Astrocyte (in vitro differentiated cells and primary cell): ENCODE measurements at regions not wholly inside any gene's neighbourhood (a gene's known extent, or its start where the extent isn't known, plus 50 kb on each side); places are given as distances from the start of the nearest gene placed in this dataset.

ENCODE experiments used
- DNase-seq: peaks from one replicate; pipeline ENCODE4 v3.0.0-alpha.2; 2010; ENCODE audit warnings: low read depth
- FAIRE-seq: peaks from 2 replicates; lab custom pipeline; 2011; peaks lifted over from hg19 to GRCh38; lab: Jason Lieb, UNC
- H2AFZ ChIP-seq: 2 replicates; pipeline ENCODE4 v1.6.0; 2012; ENCODE audit warnings: low read depth, low read length, inconsistent platforms
- H3K27ac ChIP-seq: 2 replicates; pipeline ENCODE4 v1.5.1; 2011; ENCODE audit warnings: low read depth, low read length, inconsistent platforms
- H3K27me3 ChIP-seq: 2 replicates; pipeline ENCODE4 v1.6.0; 2011; ENCODE audit warnings: low read length, inconsistent platforms; ENCODE audit not compliant: insufficient read depth
- H3K36me3 ChIP-seq: 2 replicates; pipeline ENCODE4 v1.5.1; 2011; ENCODE audit warnings: low read length, inconsistent platforms; ENCODE audit not compliant: insufficient read depth
- H3K4me1 ChIP-seq: 2 replicates; pipeline ENCODE4 v1.5.1; 2011; ENCODE audit warnings: low read length, inconsistent platforms; ENCODE audit not compliant: insufficient read depth
- H3K4me2 ChIP-seq: 2 replicates; pipeline ENCODE4 v1.6.0; 2012; ENCODE audit warnings: low read length, inconsistent platforms
- H3K4me3 ChIP-seq: 2 replicates; pipeline ENCODE4 v1.5.1; 2011; ENCODE audit warnings: low read depth, mild to moderate bottlenecking, low read length, inconsistent platforms; ENCODE audit not compliant: insufficient read depth
- H3K79me2 ChIP-seq: 2 replicates; pipeline ENCODE4 v1.6.0; 2012; ENCODE audit warnings: mild to moderate bottlenecking, low read length, inconsistent platforms; ENCODE audit not compliant: insufficient read depth
- H3K9ac ChIP-seq: 2 replicates; pipeline ENCODE4 v1.6.0; 2012; ENCODE audit warnings: mild to moderate bottlenecking, low read length, inconsistent platforms
- H3K9me3 ChIP-seq: 2 replicates; pipeline ENCODE4 v1.5.1; 2012; ENCODE audit warnings: low read depth, mild to moderate bottlenecking, low read length, inconsistent platforms; ENCODE audit not compliant: insufficient read depth
- H4K20me1 ChIP-seq: 2 replicates; pipeline ENCODE4 v1.6.0; 2012; ENCODE audit warnings: low read length, inconsistent platforms; ENCODE audit not compliant: insufficient read depth
- H3K27ac Mint-ChIP-seq: one replicate; pipeline ENCODE4 v1.8.0; 2021; ENCODE audit warnings: mild to moderate bottlenecking, mixed read lengths; ENCODE audit not compliant: unreplicated experiment
- H3K27me3 Mint-ChIP-seq: one replicate; pipeline ENCODE4 v1.8.0; 2021; ENCODE audit warnings: low read depth, mixed read lengths; ENCODE audit not compliant: unreplicated experiment
- H3K36me3 Mint-ChIP-seq: one replicate; pipeline ENCODE4 v1.8.0; 2021; ENCODE audit warnings: low read depth, mixed read lengths; ENCODE audit not compliant: unreplicated experiment
- H3K4me1 Mint-ChIP-seq: one replicate; pipeline ENCODE4 v1.8.0; 2021; ENCODE audit warnings: low read depth, mixed read lengths; ENCODE audit not compliant: unreplicated experiment
- H3K4me3 Mint-ChIP-seq: one replicate; pipeline ENCODE4 v1.8.0; 2021; ENCODE audit warnings: mild to moderate bottlenecking, moderate library complexity, mixed read lengths; ENCODE audit not compliant: unreplicated experiment
- H3K9me3 Mint-ChIP-seq: one replicate; pipeline ENCODE4 v1.8.0; 2021; ENCODE audit warnings: mild to moderate bottlenecking, mixed read lengths; ENCODE audit not compliant: unreplicated experiment
- EZH2 ChIP-seq: IDR thresholded peaks from 2 replicates; pipeline ENCODE4 v1.6.1; 2012; ENCODE audit warnings: mild to moderate bottlenecking, low read length, inconsistent platforms; ENCODE audit not compliant: insufficient read depth
- TF ChIP-seq, protein P1 (sequence below): IDR thresholded peaks from 2 replicates; pipeline ENCODE4 v1.5.1; 2011; ENCODE audit warnings: low read depth, mild to moderate bottlenecking, inconsistent platforms, low read length, moderate library complexity; ENCODE audit not compliant: insufficient read depth

DNA sequence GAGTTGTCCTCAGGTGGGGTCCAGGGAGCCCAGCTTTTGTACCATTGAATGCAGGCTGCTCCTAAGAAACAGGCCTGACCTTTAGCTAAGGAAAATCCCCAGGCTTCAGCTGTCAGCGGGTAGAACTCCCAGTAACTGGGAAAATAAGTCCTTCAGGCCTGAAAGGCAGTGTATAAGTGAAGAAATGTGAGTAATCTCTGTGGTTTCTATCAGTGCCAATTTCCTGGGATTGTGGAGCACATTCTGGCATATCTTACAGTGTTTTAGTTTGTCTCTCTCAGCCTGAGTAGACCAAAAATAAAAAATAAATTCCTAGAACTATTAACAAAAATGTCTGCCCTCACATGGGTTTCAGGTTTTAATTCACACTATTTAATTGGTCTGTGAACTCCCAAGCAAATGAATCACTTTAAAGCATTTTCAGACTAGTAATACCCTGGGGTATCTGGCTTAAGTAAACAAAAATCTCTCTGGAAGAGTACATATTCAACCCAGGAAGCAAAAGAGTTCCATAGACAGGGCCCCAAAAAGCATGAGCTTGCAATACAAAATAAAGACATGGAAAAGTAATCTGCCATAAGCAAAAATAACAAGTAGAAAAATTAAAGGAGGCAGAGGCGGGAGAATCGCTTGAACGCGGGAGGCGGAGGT is 566.2 kb upstream of the NOX3 start:
- H3K27me3 ChIP-seq, result no peaks in the 10 kb centered on the region
- H4K20me1 ChIP-seq, result no peaks in the 10 kb centered on the region
- peaks cover 3% of the 10 kb centered on the region for H3K9me3 ChIP-seq
- no peak overlapping the region for H3K9ac ChIP-seq
- TF ChIP-seq EZH2, result no peak
- TF ChIP-seq, protein P1, sequence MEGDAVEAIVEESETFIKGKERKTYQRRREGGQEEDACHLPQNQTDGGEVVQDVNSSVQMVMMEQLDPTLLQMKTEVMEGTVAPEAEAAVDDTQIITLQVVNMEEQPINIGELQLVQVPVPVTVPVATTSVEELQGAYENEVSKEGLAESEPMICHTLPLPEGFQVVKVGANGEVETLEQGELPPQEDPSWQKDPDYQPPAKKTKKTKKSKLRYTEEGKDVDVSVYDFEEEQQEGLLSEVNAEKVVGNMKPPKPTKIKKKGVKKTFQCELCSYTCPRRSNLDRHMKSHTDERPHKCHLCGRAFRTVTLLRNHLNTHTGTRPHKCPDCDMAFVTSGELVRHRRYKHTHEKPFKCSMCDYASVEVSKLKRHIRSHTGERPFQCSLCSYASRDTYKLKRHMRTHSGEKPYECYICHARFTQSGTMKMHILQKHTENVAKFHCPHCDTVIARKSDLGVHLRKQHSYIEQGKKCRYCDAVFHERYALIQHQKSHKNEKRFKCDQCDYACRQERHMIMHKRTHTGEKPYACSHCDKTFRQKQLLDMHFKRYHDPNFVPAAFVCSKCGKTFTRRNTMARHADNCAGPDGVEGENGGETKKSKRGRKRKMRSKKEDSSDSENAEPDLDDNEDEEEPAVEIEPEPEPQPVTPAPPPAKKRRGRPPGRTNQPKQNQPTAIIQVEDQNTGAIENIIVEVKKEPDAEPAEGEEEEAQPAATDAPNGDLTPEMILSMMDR, result no peak
- DNase-seq, result peak; percentile 62
- Mint-ChIP-seq H3K27me3 (no peaks in the 10 kb centered on the region), H3K9me3 (peaks cover 9% of the 10 kb centered on the region), H3K4me1 (peaks cover 36% of the 10 kb centered on the region), H3K4me3 (no peak overlapping the region), H3K27ac (peak overlapping the region; percentile 98), H3K36me3 (no peaks in the 10 kb centered on the region)
- no peaks in the 10 kb centered on the region for H3K79me2 ChIP-seq
- no peak for FAIRE-seq
- no peak overlapping the region for H3K27ac ChIP-seq
- no peak overlapping the region for H3K4me3 ChIP-seq
- H3K4me2 ChIP-seq, result no peak overlapping the region
- peaks cover 5% of the 10 kb centered on the region for H3K4me1 ChIP-seq
- H3K36me3 ChIP-seq, result no peaks in the 10 kb centered on the region
- no peak overlapping the region for H2AFZ ChIP-seq

- Histone ChIP-seq H3K4me1 (peaks cover 5% of the 10 kb centered on the region), H3K4me3 (no peak overlapping the region), H3K36me3 (no peaks in the 10 kb centered on the region), H2AFZ (no peak overlapping the region), H3K9me3 (peaks cover 4% of the 10 kb centered on the region), H4K20me1 (no peaks in the 10 kb centered on the region), H3K79me2 (no peaks in the 10 kb centered on the region), H3K27me3 (no peaks in the 10 kb centered on the region), H3K9ac (no peak overlapping the region), H3K4me2 (no peak overlapping the region), H3K27ac (no peak overlapping the region)
- no peaks in the 10 kb centered on the region for H3K9me3 Mint-ChIP-seq
- peak overlapping the region; percentile 91 for H3K27ac Mint-ChIP-seq
- no peaks in the 10 kb centered on the region for H3K36me3 Mint-ChIP-seq
- H3K4me3 Mint-ChIP-seq, result no peak overlapping the region
- H3K27me3 Mint-ChIP-seq, result no peaks in the 10 kb centered on the region
- no peak for TF ChIP-seq EZH2
- TF ChIP-seq, protein P1, result no peak
- FAIRE-seq (no peak), DNase-seq (peak; percentile 32)
- peaks cover 60% of the 10 kb centered on the region for H3K4me1 Mint-ChIP-seq
These were observed 562.2 kb upstream of the NOX3 start for GRCh38 chr6:156017838-156018237.
